Coronary artery (tissue), 2 donors: ENCODE measurements at regions not wholly inside any gene's neighbourhood (a gene's known extent, or its start where the extent isn't known, plus 50 kb on each side); places are given as distances from the start of the nearest gene placed in this dataset.

Experiments
- DNase-seq: peaks from one replicate; pipeline ENCODE4 v3.0.0-alpha.2; 2017; ENCODE audit warnings: low spot score
- H3K27ac ChIP-seq, 2 donors: fragments of 200-600 bp; sonication (generic); one replicate each; pipeline ENCODE4 v1.5.1; 2016 to 2019
- H3K4me3 ChIP-seq: fragments of 200-600 bp; sonication (generic); 2 replicates; pipeline ENCODE4 v1.5.1; 2016; ENCODE audit warnings: mild to moderate bottlenecking, moderate library complexity
- CTCF ChIP-seq: fragments of 200-600 bp; sonication (generic); IDR thresholded peaks from one replicate; pipeline ENCODE4 v1.5.1; 2019; ENCODE audit warnings: antibody characterized with exemption

- no peak for DNase-seq
- no peak for TF ChIP-seq CTCF
- no peak overlapping the region for H3K27ac ChIP-seq
- H3K4me3 ChIP-seq = no peak overlapping the region
These were observed 102.3 kb upstream of the GULP1 start for GRCh38 chr2:188189356-188189755.

GRCh38 chr2:188193230-188193629, 98.4 kb upstream of the GULP1 start:
- no peak overlapping the region for H3K4me3 ChIP-seq
- no peak for DNase-seq
- no peak for TF ChIP-seq CTCF
- H3K27ac ChIP-seq = no peak overlapping the region

GRCh38 chr2:188196343-188197008, 95.2 kb upstream of the GULP1 start:
- DNase-seq = no peak
- Histone ChIP-seq H3K27ac (no peak overlapping the region), H3K4me3 (peak overlapping the region; percentile 8)
- no peak for TF ChIP-seq CTCF

- no peak for DNase-seq
- Histone ChIP-seq H3K4me3 (no peak overlapping the region), H3K27ac (no peak overlapping the region)
- TF ChIP-seq CTCF = no peak
These were observed 92.0 kb upstream of the GULP1 start for GRCh38 chr2:188199716-188200128.

- Histone ChIP-seq H3K4me3 (no peak overlapping the region), H3K27ac (no peak overlapping the region)
- DNase-seq = no peak
- no peak for TF ChIP-seq CTCF
These were observed 90.0 kb upstream of the GULP1 start for GRCh38 chr2:188201639-188202038.

GRCh38 chr2:188202777-188203176, 88.9 kb upstream of the GULP1 start:
- H3K27ac ChIP-seq = no peak overlapping the region
- DNase-seq = no peak
- H3K4me3 ChIP-seq = no peak overlapping the region
- no peak for TF ChIP-seq CTCF

GRCh38 chr2:188203776-188204175, 87.9 kb upstream of the GULP1 start:
- no peak overlapping the region for H3K27ac ChIP-seq
- DNase-seq = no peak
- no peak for TF ChIP-seq CTCF
- H3K4me3 ChIP-seq = no peak overlapping the region
